NCI-H524 (cell line): ENCODE measurements at regions not wholly inside any gene's neighbourhood (a gene's known extent, or its start where the extent isn't known, plus 50 kb on each side); places are given as distances from the start of the nearest gene placed in this dataset.

Source experiments
- DNase-seq, 2 experiments: peaks; one replicate each; lab custom pipeline; 2025; lab: John Stamatoyannopoulos, UW

DNA sequence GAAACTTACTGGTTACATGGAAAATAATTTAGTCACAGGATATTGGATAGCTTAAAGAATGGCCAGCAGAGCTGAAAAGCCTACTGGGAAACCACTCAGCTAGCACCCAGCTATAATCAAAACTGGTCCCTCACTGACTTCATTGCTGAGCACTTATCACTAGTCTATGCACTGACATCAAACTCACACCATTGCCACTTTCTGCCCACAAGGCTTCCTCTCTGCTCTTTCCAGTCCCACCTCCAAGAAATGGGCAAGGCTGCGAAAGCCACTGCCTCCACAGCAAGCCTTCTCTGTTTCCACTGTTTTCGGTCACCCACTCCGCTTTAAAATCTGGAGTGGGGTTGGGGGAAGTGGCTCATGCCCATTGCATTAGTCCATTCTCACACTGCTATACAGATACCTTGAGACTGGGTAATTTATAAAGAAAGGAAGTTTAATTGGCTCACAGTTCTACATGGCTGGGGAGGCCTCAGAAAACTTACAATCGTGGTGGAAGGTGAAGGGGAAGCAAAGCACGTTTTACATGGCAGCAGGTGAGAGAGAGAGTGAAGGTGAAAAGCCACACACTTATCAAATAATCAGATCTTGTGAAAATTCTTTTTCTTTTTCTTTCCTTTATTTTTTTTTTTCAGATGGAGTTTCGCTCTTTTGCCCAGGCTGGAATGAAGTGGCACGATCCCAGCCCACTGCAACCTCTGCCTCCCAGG is 77.0 kb upstream of the CERS6 start:
- DNase-seq = no peak

DNA sequence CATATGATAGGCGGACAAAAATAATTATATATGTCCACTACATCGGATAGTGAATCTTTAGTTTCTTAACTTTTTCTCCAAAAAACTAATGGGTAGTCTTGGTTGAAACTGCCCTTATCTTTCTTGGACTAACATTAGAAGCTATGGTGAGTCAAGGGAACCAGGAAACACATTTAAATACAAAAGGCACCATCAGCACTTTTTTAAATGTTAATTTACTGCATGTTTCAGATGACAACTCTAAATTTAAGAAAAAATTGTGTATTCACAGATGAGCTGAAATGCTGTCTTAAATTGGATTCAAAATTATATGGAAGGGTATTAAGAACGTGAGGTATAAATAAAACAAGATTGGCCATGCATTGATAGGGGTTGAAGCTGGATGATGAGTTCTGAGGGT is 75.6 kb upstream of the CERS6 start:
- DNase-seq = no peak

GRCh38 chr2:168392024-168392423 is 64.0 kb upstream of the CERS6 start:
- DNase-seq = no peak

DNA sequence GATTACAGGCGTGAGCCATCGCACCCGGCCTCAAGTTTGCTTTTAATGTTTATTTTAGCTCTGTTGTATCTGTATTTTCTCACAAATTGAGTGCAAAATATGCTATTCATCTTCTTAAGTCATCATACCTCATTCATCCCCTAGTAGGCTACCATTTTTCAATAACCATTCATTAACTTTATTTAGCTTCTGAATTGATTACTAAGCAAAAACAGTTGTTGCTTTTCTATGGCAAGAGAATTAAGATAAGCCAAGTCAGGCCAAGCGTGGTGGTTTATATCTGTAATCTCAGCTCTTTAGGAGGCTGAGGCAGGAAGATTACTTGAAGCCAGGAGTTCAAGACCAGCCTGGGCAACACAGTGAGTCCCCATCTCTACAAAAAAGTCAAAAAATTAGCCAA is 63.3 kb upstream of the CERS6 start:
- no peak for DNase-seq

- no peak for DNase-seq
Measured at GRCh38 chr2:168394262-168394661, 61.8 kb upstream of the CERS6 start.

DNA sequence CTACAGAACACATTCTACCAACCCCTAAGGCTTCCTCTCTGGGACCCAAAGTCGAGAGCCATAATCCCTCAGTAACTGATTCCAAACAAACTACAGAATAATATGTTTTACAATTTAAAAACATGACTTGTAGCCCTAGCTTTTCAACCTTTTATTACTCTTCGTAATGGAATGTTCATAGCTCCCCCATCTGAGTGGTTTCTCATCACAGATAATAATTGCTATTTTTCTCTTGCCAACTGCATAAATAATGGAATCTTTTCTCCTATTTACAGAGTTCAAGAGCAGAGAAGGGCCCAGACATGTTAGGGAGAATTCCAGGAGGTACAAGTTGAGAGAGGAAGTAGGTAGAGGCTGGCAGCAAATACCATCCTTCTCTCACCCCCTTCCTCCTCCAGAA is 59.9 kb upstream of the CERS6 start:
- no peak for DNase-seq

DNA sequence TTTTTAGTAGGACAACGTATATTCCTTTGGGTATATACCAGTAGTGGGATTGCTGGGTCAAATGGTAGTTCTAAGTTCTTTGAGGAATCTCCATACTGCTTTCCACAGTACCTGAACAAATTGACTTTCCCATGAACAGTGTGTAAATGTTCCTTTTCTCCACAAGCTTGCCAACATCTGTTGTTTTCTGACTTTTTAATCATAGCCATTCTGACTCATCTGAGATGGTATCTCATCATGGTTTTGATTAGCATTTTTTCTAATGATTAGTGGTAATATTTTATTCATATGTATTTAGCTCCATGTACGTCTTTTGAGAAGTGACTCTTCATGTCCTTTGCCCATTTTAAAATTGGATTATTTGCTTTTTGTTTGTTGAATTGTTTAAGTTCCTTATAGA is 58.4 kb upstream of the CERS6 start:
- no peak for DNase-seq

GRCh38 chr2:168401048-168401556 is 55.0 kb upstream of the CERS6 start:
- DNase-seq = no peak

DNA sequence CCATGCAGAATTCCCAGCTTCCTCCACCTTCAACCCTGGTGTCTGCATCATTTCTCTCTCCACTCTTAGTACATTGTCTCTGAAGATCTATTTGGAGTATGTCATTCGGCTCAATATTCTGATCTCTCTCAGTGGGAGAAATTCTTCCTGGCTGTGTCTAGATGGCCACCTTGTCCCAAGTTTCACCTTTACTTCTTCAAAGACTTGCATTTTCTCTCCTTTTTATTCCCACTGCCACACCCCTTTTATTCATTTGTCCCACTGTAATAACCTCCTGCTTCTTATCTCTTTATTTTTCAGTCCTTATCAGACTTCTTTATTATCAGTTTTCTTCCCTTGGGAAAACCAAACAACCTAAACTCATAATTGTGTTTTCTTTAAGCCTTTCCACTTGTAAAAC is 54.3 kb upstream of the CERS6 start:
- no peak for DNase-seq

GRCh38 chr2:168402531-168402930 is 53.5 kb upstream of the CERS6 start:
- no peak for DNase-seq

GRCh38 chr2:168403736-168404135 is 52.3 kb upstream of the CERS6 start:
- no peak for DNase-seq

GRCh38 chr2:168404764-168405163 is 51.3 kb upstream of the CERS6 start:
- DNase-seq = no peak
